Smooth muscle cell (in vitro differentiated cells): ENCODE measurements at regions not wholly inside any gene's neighbourhood (a gene's known extent, or its start where the extent isn't known, plus 50 kb on each side); places are given as distances from the start of the nearest gene placed in this dataset.
A peak's percentile ranks its signal among the peaks of the same experiment; 100 is the strongest.

Source experiments
- DNase-seq: peaks from one replicate; lab custom pipeline; 2025; ENCODE audit not compliant: unreplicated experiment; lab: John Stamatoyannopoulos, UW
- H2AFZ ChIP-seq: fragments of 200-600 bp; sonication (generic); 2 replicates; pipeline ENCODE4 v1.6.0; 2016; ENCODE audit warnings: antibody characterized with exemption, low read depth, mild to moderate bottlenecking
- H3F3A ChIP-seq: fragments of 200-600 bp; sonication (generic); 2 replicates; pipeline ENCODE4 v1.6.0; 2017; ENCODE audit warnings: antibody characterized with exemption, low read depth
- H3K27ac ChIP-seq: fragments of 200-600 bp; sonication (generic); 2 replicates; pipeline ENCODE4 v1.5.1; 2016; ENCODE audit warnings: low read depth, mild to moderate bottlenecking
- H3K27me3 ChIP-seq: fragments of 200-600 bp; sonication (generic); 2 replicates; pipeline ENCODE4 v1.6.1; 2016; ENCODE audit warnings: low read depth, mild to moderate bottlenecking
- H3K36me3 ChIP-seq: fragments of 200-600 bp; sonication (generic); 2 replicates; pipeline ENCODE4 v1.5.1; 2016; ENCODE audit warnings: low read depth
- H3K4me1 ChIP-seq: fragments of 200-600 bp; sonication (generic); 2 replicates; pipeline ENCODE4 v1.5.1; 2016; ENCODE audit warnings: low read depth
- H3K4me2 ChIP-seq: fragments of 200-600 bp; sonication (generic); 2 replicates; pipeline ENCODE4 v1.6.0; 2016; ENCODE audit warnings: mild to moderate bottlenecking
- H3K4me3 ChIP-seq: fragments of 200-600 bp; sonication (generic); 2 replicates; pipeline ENCODE4 v1.5.1; 2016; ENCODE audit warnings: mild to moderate bottlenecking
- H3K79me2 ChIP-seq: fragments of 200-600 bp; sonication (generic); 2 replicates; pipeline ENCODE4 v1.6.0; 2016; ENCODE audit warnings: low read depth, mild to moderate bottlenecking
- H3K9ac ChIP-seq: fragments of 200-600 bp; sonication (generic); 2 replicates; pipeline ENCODE4 v1.6.0; 2016; ENCODE audit warnings: low read depth
- H3K9me3 ChIP-seq: fragments of 200-600 bp; sonication (generic); replicated peaks from 2 replicates; pipeline ENCODE4 v1.5.1; 2016; ENCODE audit warnings: low read depth
- H4K20me1 ChIP-seq: fragments of 200-600 bp; sonication (generic); 2 replicates; pipeline ENCODE4 v1.6.0; 2016; ENCODE audit warnings: low read depth
- CTCF ChIP-seq: fragments of 200-600 bp; sonication (generic); IDR thresholded peaks from 2 replicates; pipeline ENCODE4 v1.5.1; 2017; ENCODE audit warnings: borderline replicate concordance, mild to moderate bottlenecking, antibody characterized with exemption; ENCODE audit not compliant: insufficient read depth, poor library complexity, severe bottlenecking
- WGBS: methylation state at CpG from one replicate; pipeline ENCODE4 v1.1.7; 2016; ENCODE audit warnings: low lambda C conversion rate; 5-methylcytosine and 5-hydroxymethylcytosine counted together

GRCh38 chr10:7491949-7492659, 81.3 kb upstream of the SFMBT2 start:
- Histone ChIP-seq H3K4me3 (no peak overlapping the region), H3F3A (peaks cover 4% of the 10 kb centered on the region), H3K79me2 (no peaks in the 10 kb centered on the region), H3K27me3 (no peaks in the 10 kb centered on the region), H3K27ac (no peak overlapping the region), H3K4me2 (no peak overlapping the region), H3K9me3 (no peaks in the 10 kb centered on the region), H4K20me1 (no peaks in the 10 kb centered on the region), H3K36me3 (no peaks in the 10 kb centered on the region), H2AFZ (no peak overlapping the region), H3K4me1 (peaks cover 22% of the 10 kb centered on the region), H3K9ac (no peak overlapping the region)
- DNase-seq, result no peak
- TF ChIP-seq CTCF, result no peak

GRCh38 chr10:7491230-7491629, 80.4 kb upstream of the SFMBT2 start:
- 90% methylated on average over 8 of the region's 8 CpGs for WGBS
- no peaks in the 10 kb centered on the region for H3K9me3 ChIP-seq
- H3K9ac ChIP-seq, result no peak overlapping the region
- H3F3A ChIP-seq, result peaks cover 4% of the 10 kb centered on the region
- no peak overlapping the region for H3K27ac ChIP-seq
- H3K36me3 ChIP-seq, result no peaks in the 10 kb centered on the region
- H3K4me1 ChIP-seq, result peaks cover 22% of the 10 kb centered on the region
- H3K4me2 ChIP-seq, result no peak overlapping the region
- no peaks in the 10 kb centered on the region for H4K20me1 ChIP-seq
- H3K4me3 ChIP-seq, result no peak overlapping the region
- DNase-seq, result no peak
- H3K27me3 ChIP-seq, result no peaks in the 10 kb centered on the region
- H2AFZ ChIP-seq, result no peak overlapping the region
- no peak for TF ChIP-seq CTCF
- H3K79me2 ChIP-seq, result no peaks in the 10 kb centered on the region

- H3K79me2 ChIP-seq, result no peaks in the 10 kb centered on the region
- H3K9me3 ChIP-seq, result no peaks in the 10 kb centered on the region
- H3K4me1 ChIP-seq, result peaks cover 10% of the 10 kb centered on the region
- peaks cover 4% of the 10 kb centered on the region for H3F3A ChIP-seq
- H3K36me3 ChIP-seq, result no peaks in the 10 kb centered on the region
- H3K9ac ChIP-seq, result no peak overlapping the region
- H3K27ac ChIP-seq, result peak overlapping the region; percentile 61
- H3K4me3 ChIP-seq, result no peak overlapping the region
- peak overlapping the region; percentile 50 for H3K4me2 ChIP-seq
- peak overlapping the region; percentile 30 for H2AFZ ChIP-seq
- H4K20me1 ChIP-seq, result no peaks in the 10 kb centered on the region
- DNase-seq, result no peak
- TF ChIP-seq CTCF, result no peak
- no peaks in the 10 kb centered on the region for H3K27me3 ChIP-seq
- WGBS, result 24% methylated on average over 6 of the region's 6 CpGs
Observed at GRCh38 chr10:7488418-7488829, 77.6 kb upstream of the SFMBT2 start.

- 39% methylated on average over 2 of the region's 2 CpGs for WGBS
- H3K9me3 ChIP-seq, result no peaks in the 10 kb centered on the region
- H3K27ac ChIP-seq, result peak overlapping the region; percentile 61
- H3K4me1 ChIP-seq, result peaks cover 10% of the 10 kb centered on the region
- no peak overlapping the region for H3K4me2 ChIP-seq
- H4K20me1 ChIP-seq, result no peaks in the 10 kb centered on the region
- no peak overlapping the region for H3K9ac ChIP-seq
- no peak for TF ChIP-seq CTCF
- peaks cover 4% of the 10 kb centered on the region for H3F3A ChIP-seq
- no peaks in the 10 kb centered on the region for H3K36me3 ChIP-seq
- no peak for DNase-seq
- no peaks in the 10 kb centered on the region for H3K27me3 ChIP-seq
- H3K79me2 ChIP-seq, result no peaks in the 10 kb centered on the region
- H2AFZ ChIP-seq, result no peak overlapping the region
- no peak overlapping the region for H3K4me3 ChIP-seq
Observed at GRCh38 chr10:7487528-7487927, 76.7 kb upstream of the SFMBT2 start.
